ENCODE measurements at regions not wholly inside any gene's neighbourhood (a gene's known extent, or its start where the extent isn't known, plus 50 kb on each side); places are given as distances from the start of the nearest gene placed in this dataset.

DNA sequence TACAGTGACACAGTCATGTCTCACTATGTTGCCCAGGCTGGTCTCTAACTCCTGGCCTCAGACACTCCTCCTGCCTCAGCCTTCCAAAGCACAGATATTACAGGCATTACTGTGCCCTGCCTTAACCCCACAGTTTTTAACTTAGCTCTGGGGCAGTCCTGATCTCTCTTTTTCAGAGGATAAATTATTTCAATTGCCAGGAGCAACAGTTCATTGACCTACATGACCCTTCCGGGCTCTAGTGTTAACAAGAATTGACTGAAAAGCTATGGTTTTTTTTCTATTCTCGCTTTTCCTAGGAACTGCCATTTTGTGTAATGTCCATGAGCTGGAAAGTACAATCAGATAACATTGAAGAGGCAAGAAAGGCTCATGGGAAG is 92.8 kb downstream of the HNRNPLL start:
- DNase-seq (ENCODE audit: low spot score) = no peak

DNA sequence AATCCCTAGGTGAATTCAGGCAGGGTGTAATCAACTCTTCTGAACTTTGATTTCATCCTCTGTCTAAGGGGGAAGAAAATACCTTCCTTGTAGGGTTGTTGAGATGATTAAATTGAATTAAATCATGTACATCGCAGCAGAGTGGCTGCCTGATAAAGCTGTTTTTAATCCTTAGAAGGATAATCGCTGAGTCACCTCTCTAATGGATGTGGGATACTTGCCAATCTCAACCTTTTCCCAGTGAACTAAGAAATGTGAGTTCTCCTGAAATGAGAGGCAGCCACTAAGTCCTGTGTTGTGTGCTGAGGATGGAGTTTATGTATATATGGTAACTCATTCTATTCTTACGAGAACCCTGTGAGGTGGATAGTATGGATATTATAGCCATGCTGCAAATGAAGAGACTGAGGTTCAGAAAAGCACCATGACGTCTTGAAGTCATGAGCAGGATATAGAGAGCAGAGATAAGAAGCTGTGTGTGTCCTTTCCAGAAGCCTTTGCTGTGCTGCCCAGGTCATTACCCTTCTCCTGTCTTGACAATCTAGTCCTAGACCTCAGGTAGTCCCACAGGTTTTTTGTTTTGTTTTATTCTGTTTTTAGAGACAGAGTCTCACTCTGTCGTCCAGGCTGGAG is 93.3 kb downstream of the HNRNPLL start:
- no peak for DNase-seq (ENCODE audit: low spot score)

DNA sequence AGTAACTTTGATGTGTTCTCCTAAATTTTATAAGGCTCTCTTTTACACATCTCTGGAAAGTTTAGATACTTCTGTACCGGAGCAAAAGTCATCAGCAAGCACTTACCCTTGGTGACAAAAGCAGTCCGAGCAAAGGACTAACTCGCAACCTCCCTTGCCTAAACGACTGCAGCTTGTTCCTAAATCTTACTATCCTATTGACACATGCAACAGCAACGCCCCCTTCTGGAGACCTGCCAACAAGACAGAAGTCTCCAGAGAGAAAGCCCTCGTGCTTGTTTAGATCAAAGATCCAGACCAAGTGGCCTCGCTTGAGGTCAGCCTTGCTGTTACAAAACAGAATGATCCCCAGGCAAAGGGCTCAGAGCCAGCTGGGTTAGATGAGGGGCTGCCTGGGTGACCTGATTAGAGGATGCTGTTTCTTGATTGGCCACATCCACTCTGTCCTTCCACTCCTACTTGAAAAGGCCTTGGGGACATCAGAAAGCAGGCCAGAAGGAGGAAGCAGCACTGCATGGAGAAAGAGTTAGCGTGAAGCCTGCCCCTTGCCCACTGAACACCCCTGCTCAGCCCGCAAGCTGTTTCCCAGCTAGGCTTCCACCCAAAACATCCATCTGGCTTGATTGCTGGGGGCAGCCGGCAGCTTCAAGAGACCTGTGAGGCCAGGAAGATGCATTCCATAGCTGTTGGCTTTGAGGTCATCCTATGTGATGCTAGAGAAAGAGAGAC is 94.3 kb downstream of the HNRNPLL start:
- DNase-seq (ENCODE audit: low spot score) = peak; percentile 81

DNA sequence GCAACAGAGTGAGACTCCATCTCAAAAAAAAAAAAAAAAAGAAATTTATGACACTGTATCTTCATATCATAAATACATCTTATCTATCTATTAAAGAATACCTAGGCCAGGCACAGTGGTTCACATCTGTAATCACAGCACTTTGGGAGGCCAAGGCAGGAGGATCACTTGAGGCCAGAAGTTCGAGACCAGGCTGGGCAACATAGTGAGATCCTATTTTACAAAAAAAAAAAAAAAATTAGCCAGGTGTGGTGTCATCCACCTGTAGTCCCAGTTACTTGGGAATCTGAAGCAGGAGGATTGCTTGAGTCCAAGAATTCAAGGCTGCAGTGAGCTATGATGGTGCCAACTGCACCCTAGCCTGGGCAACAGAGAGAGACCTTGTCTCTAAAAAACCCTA is 95.0 kb downstream of the HNRNPLL start:
- no peak for DNase-seq (ENCODE audit: low spot score)

DNA sequence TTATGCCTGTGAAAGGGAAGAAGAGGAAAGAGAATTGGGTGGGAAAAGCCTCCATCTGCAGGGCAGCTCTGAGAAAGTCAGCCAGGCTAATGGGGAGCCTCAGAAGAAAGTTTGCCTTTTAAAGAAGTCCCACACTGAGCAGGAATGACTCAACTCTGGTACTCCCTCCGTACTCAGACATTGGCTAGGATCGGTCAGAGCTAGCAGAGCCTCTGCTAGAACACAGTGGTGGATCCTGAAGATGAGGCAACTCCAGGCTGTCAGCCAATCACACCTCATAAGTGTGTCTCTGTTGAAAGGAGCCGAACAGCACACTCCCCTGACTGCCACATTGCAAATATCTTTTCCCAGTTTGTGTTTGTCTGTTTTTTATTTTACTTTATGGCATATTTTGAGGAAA is 96.9 kb downstream of the HNRNPLL start:
- DNase-seq (ENCODE audit: low spot score) = no peak

DNA sequence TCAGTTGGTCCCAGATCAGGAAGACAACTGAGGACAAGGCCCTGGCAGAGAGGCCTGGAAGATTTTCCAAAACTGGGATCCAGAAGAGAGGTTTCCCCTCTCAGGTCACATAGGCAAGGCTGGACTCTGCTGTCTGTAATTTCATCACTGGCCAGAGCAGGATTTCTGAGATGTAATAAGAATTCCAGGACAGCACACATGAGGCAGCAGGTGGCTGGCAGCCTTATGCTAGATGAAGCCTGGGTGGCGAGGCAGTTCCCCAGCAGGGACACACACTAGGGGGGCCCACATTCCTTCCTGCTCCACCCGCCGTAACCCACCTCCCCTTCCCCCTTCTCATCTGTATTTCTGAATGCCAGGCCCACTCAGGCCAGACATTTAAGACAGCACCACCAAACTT is 98.6 kb downstream of the HNRNPLL start:
- no peak for DNase-seq (ENCODE audit: low spot score)

DNA sequence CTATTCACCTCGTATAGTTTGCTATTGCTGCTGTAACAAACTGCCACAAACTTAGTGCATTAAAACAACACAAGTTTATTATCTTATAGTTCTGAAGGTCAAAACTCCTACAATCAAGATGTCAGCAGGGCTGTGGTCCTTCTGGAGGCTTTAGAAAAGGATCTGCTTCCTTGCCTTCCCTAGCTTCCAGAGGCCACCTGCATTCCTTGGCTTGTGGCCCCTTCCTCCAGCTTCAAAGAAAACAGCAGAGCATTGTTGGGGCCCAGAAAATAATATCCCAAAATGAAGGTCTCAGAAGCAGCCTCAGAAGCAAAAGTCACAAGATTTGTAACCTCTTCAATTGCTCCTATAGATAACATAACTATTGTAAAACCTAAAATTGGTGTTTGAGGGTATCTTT is 100.6 kb downstream of the HNRNPLL start:
- DNase-seq (ENCODE audit: low spot score) = no peak

DNA sequence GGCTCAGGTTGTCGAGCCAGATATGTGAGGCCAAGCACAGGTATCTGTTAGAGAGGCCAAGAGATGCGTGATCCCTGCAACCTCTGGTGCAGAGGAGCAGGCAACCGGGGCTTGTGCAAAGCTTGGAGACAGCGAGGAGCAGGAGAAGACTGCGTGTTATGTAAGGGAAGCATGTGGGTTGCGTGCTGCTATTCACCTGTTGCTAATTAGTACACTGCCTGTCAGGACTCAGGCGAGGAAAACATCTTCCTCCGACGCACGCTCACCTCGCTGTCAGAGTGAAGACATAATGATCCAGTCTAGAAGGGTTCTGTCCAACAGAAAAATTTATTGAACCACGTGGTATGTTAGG is 102.5 kb downstream of the HNRNPLL start:
- DNase-seq (ENCODE audit: low spot score) = no peak

DNA sequence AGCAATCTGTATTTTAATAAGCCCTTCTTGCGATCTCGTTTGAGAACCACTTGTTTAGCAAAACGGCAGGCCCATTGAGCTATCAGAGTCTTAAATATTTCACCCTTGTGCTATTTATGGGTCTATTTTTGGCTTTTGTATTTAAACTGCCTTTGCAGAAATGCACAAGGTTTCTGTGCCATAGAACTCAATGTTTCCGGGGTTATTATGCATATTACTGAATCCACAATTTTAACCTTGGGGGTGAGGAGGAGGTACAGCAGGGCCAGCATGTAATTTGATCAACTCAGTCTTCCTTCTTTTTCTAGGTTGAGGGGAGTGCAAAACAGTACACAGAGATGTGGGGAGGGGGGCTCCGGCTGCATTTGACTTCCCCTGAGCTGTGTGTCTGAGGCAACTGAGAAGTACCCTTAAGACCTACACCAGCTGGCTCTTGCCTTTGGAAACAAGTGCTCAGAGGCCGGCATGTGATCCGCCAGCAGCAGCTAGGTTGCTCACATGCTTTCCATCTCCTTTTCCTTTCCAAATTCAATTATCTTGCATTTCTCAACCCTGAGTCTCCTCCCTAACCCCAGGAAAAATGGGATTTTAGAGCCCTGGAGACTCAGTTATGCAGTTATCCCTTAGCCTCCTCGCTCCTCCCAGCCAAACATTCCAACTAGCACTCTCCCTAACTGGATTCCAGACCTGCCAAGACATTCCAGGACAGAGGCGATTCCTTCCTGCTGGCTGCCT is 103.0 kb downstream of the HNRNPLL start:
- DNase-seq (ENCODE audit: low spot score) = no peak

DNA sequence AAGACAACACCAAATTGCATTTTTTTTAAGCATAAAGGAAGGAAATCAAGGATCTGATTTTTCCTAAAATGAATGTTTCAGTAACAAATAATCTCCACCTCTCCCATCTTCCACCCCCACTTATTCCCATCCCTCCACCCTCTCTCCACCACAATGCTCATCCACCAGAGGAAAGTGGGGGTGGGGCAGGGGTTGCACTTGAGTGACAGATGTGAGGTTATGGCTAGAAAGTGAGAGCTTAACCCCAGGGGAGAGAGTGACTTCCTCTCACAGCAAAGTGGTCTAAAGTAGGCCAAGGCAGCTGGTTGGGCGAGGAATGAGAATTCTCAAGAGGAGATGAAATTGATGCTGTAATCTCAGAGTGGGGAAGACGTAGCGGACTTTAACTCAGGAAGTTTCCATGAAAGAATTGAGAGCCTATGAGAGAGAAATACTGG is 104.7 kb downstream of the HNRNPLL start:
- no peak for DNase-seq (ENCODE audit: low spot score)

DNA sequence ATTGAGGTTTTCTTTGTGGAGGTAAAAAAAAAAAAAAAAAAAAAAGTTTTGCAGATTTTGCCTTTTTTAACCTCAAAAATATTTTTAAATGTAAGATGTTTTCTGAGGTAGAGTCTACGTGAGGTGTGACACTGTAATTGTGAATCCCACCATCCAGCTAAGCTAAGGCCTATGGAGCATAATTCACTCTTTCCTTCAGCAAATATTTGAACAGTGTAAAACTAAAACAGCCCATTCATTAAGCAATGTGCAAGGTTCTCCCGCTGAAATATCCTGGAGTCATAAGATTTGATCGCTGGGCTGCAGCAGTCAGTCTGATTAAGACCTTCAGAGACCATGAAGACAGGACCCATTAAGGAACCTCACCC is 105.1 kb downstream of the HNRNPLL start:
- no peak for DNase-seq (ENCODE audit: low spot score)

DNA sequence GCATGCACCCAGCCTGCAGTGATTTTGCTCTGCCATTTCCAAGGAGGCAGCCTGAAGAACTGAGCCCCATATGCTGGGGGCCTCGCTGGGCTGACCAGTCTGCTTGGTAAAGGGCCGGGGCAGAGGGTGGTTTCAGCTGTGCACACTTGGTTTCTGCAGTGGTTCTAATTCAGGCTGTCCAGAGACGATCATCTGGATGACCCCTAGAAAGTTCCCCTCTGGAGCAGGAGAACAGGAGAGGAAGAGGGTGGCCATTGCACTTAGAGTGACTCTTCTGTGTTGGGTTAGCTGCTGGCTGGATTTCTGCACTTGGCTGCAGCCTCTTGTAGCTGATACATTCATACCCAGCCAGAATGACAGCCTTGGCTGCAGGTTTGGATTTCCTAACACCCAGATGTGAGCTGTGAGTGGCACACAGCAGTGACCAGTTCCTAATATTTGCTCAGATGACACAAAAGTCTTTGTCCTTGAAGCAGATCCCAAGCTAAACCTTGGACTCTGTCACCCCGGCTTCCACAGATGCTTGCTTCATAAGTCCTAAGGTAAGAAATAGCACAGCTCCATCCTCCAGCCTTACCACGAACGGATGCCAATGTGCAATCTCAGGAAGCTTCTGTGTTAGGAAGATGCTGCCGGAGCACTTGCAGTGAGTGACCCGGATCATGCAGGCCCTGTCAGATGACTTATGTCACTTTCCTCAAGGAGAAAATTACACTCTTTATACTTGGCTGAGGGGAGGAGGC is 105.6 kb downstream of the HNRNPLL start:
- no peak for DNase-seq (ENCODE audit: low spot score)

DNA sequence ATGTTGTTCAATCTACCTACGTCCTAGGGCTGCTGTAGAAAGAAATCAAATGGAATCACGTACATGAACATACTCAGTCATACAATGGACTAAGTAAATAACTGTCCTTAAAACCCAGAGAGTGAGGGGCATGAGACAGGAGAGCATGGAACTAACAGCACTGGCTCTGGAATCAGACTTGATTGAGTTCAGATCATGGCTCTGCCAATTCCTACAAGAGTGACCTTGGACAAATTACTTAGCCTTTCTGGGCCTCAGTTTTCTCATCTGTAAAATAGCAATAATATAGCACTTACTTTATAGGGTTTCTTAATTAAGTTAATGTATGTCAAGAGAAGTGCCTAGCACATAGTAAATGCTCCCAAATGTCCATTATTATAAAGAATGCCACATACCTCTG is 106.8 kb downstream of the HNRNPLL start:
- DNase-seq (ENCODE audit: low spot score) = no peak

DNA sequence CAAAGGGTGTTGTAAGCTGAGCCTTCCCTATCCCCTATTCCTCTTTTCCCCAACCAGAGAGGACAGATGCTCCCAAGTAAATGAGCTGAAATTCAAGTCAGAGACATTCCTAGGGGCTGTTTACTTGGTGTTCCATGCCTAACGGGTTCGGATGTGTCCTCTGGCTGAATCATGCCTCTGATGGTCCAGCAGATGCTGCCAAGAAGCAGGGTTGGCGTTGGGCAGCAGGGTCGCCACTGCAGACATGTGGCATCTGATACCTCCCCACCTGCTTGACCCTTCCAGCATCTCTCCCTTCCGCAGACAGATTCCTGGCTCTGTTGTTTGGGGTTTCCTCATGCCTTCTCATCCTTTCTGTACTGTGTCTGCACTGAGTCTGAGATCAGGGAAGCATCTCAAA is 108.3 kb downstream of the HNRNPLL start:
- DNase-seq (ENCODE audit: low spot score) = no peak

DNA sequence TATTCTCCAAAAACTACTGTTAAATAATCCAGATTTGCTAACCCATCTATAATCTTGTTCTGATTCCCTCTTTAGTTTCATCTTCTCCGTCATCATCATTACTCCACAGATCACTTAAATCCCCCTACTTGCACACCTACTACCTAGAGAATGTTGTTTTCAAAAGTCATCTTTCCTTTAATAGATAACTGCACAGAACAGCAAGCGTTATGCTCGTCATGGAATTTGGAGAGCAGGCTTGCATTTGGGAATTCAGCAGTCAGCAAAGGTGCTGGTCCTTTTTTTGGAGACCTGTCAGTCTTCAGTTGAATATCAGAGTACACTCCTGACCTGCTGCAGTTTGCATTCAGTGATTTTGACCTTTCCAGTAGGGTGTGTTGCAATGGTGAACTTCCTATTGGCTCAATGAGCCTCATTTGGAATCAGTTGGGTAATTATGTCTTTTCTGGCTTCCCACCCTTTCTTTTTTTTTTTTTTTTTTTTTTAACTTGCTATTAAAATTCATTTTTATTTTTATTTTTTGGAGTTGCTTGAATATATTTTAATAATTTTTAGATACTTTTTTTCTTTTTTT is 110.6 kb downstream of the HNRNPLL start:
- DNase-seq (ENCODE audit: low spot score) = no peak

DNA sequence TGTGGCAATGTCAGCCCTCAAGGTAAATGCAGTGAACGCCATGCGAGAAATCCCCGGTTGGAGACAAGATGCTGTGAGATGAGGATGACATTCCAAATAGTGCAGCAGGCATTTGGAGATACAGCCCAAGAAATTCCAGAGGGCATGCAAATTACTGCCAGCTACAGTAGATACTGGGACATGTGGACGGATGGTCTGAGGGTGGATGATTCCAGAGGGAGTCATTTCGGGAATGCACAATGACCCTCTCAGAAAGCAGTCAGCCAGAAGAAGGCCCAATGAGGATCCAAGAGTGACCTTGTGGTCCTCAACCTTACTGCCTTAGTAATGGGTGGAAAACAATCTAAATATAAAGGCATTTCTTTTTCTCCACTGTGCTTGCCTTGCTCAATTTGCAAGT is 111.3 kb downstream of the HNRNPLL start:
- DNase-seq (ENCODE audit: low spot score) = no peak

DNA sequence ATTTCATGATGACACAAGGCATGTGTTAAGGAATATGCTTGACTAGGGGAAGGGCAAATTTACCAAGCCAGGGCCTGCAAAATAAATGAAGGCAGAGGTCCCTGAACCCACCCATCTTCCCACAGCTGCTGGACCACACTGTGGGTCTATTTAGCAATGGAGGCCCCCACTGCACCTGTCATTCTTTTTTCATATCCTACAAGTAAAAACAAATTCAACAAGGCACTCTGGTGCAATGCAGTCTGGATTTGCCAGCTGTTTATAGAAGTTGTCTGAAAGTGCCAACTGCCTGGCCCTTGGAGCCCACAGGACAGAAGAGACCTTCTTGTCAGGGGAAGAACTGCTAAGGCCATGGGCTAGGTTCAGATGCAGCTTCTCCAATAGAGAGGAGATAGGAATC is 112.8 kb upstream of the ATL2 start:
- no peak for DNase-seq (ENCODE audit: low spot score)

DNA sequence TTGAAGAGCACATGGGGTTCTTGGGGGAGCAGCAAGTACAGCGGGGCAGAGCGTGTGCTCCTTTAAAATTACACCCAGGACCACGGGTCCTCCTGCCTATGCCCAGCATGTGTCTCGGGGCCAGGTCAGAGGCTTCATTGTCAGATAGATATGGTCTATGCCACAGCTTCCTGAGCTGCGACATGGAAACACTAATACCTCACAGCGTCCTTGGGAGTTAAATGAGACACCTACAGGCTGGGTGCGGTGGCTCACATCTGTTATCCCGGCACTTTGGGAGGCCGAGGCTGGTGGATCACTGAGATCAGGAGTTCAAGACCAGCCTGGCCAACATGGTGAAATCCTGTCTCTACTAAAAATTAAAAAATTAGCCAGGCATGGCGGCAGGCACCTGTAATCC is 110.8 kb upstream of the ATL2 start:
- DNase-seq (ENCODE audit: low spot score) = no peak

DNA sequence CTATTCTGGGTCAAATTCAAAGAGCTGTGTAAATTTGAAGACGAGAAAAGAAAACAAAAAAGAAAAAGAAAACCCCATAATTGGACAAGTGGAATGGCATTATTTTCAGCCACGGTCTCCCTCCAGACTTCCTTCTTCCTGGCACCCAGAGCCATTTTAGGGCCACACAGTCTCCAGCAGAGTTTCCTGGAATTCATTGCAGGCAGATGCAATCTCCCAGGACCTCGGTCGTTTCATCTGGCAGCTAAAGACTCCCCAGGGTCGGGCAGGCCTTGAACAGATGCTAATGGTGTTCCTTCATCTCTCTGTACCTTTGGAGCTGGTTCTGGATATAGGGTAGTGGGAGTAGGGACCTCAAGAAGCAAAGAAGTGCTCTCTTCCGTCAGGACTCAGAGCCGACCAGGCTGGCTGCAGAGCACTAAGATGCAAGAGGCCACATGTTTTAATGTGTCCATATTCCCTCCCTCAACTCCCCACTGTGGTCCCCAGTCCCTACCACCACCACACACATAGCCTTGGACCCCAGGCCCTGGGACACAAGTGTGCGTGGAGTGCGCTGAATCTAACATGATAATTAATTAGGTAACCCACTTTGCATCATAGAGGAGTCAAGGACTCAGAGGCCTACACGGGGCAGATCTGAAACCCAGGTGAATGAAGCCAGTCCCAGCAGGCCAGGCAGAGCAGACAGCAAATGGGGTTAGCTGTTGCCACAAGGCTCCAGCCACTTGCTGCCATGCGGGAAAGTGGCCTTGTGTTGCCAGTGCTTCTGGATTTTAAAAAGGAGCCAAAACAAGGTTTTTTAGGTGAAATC is 109.3 kb upstream of the ATL2 start:
- no peak for DNase-seq (ENCODE audit: low spot score)

DNA sequence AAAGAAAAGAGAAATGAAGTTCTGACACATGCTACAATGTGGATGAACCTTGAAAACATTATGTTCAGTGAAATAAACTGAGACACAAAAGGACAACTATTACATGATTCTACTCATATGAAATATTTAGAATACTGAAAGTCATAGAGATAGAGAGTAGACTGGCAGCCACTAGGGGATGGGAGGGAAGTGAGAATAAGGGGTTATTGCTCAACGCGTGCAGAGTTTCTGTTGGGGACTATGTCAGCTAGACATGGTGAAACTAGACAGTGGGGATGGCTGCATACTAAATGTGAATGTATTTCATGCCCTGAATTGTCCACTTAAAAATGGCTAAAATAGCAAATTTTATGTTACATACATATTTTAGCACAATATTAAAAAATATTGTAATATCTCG is 108.7 kb upstream of the ATL2 start:
- no peak for DNase-seq (ENCODE audit: low spot score)

DNA sequence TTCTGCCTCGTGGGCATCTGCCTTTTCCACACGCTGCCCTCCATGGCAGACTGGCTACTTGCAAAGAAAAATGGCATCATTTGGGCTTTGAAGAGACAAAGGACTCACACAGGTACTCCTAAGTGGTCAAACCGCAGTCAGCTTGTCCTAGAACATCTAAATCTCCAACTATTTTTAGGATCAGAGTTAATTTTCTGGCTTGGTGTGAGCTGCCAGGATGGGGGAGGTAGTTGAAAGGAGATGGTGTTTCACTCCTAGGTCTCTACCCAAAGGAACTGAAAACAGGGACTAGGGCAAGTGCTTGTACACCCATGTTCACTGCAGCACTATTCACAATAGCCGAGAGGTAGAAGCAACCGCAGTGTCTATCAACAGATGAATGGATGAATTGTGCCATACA is 107.9 kb upstream of the ATL2 start:
- DNase-seq (ENCODE audit: low spot score) = no peak
